K562 (cell line): ENCODE measurements at regions not wholly inside any gene's neighbourhood (a gene's known extent, or its start where the extent isn't known, plus 50 kb on each side); places are given as distances from the start of the nearest gene placed in this dataset.

Experiments used
- ZNF224 ChIP-seq: sonication (generic); formaldehyde crosslinking; IDR thresholded peaks from 2 replicates; pipeline ENCODE4 v1.8.0; 2022; ENCODE audit warnings: mild to moderate bottlenecking, missing genetic modification reagents
- ZNF766 ChIP-seq: fragments of 200-800 bp; sonication (Bioruptor generic); conservative IDR thresholded peaks from 2 replicates; pipeline ENCODE4 v1.6.1; 2016; ENCODE audit warnings: missing genetic modification characterization, missing compliant biosample characterization

GRCh38 chr7:79951415-79951814, 183.2 kb upstream of the GNAI1 start:
- TF ChIP-seq ZNF766 (no peak), ZNF224 (CRISPR knock-in tag) (no peak)
